Thymus (tissue), 11 donors: ENCODE measurements at regions not wholly inside any gene's neighbourhood (a gene's known extent, or its start where the extent isn't known, plus 50 kb on each side); places are given as distances from the start of the nearest gene placed in this dataset.

ENCODE experiments used
- DNase-seq, 9 donors: peaks; one replicate each; pipeline ENCODE4 v3.0.0-alpha.2; 2013; ENCODE audit warnings: low spot score in 9 of 9, low read depth in 6 of 9, missing footprints in 1 of 9
- H3K27ac ChIP-seq, 2 donors: one replicate each; pipeline ENCODE4 v1.5.1; 2013; ENCODE audit warnings: control low read depth in 1 of 2, low read depth in 1 of 2, low read length in 1 of 2, mild to moderate bottlenecking in 1 of 2, moderate library complexity in 1 of 2
- H3K27me3 ChIP-seq, 2 donors: one replicate each; pipeline ENCODE4 v1.5.1; 2013; ENCODE audit warnings: low read length in 1 of 2; ENCODE audit not compliant: control insufficient read depth in 2 of 2, insufficient read depth in 1 of 2
- H3K36me3 ChIP-seq, 2 donors: one replicate each; pipeline ENCODE4 v1.5.1; 2013; ENCODE audit warnings: low read length in 1 of 2, mild to moderate bottlenecking in 1 of 2, moderate library complexity in 1 of 2; ENCODE audit not compliant: control insufficient read depth in 2 of 2, insufficient read depth in 2 of 2
- H3K4me1 ChIP-seq, 2 donors: one replicate each; pipeline ENCODE4 v1.5.1; 2013; ENCODE audit warnings: low read length in 2 of 2; ENCODE audit not compliant: control insufficient read depth in 2 of 2, insufficient read depth in 2 of 2
- H3K4me3 ChIP-seq, 2 donors: one replicate each; pipeline ENCODE4 v1.5.1; 2013; ENCODE audit warnings: low read length in 2 of 2, control low read depth in 1 of 2, mild to moderate bottlenecking in 1 of 2
- H3K9me3 ChIP-seq, 2 donors: one replicate each; pipeline ENCODE4 v1.5.1; 2013; ENCODE audit warnings: low read length in 1 of 2, mild to moderate bottlenecking in 1 of 2; ENCODE audit not compliant: control insufficient read depth in 2 of 2, insufficient read depth in 1 of 2
- WGBS: extraction: QIAGEN DNeasy Blood & Tissue Kit; methylation state at CpG from one replicate; pipeline ENCODE4 v1.1.7; 2013; 5-methylcytosine and 5-hydroxymethylcytosine counted together
- donor health status: healthy.

- H3K9me3 ChIP-seq: no peaks in the 10 kb centered on the region
- no peak overlapping the region for H3K4me3 ChIP-seq
- H3K36me3 ChIP-seq: no peaks in the 10 kb centered on the region
- H3K27ac ChIP-seq: no peak overlapping the region
- no peaks in the 10 kb centered on the region for H3K27me3 ChIP-seq
- DNase-seq: no peak
- H3K4me1 ChIP-seq: no peaks in the 10 kb centered on the region
- 90% methylated on average over 5 of the region's 5 CpGs for WGBS
Measured at GRCh38 chr17:51398128-51398525, 137.8 kb downstream of the UTP18 start.

GRCh38 chr17:51398687-51399086 is 138.3 kb downstream of the UTP18 start:
- no peak overlapping the region for H3K27ac ChIP-seq
- H3K27me3 ChIP-seq: no peaks in the 10 kb centered on the region
- WGBS: 74% methylated on average over 4 of the region's 4 CpGs
- DNase-seq: peak in 1 of 9 donors; percentile 3
- H3K4me1 ChIP-seq: no peaks in the 10 kb centered on the region
- no peaks in the 10 kb centered on the region for H3K36me3 ChIP-seq
- no peaks in the 10 kb centered on the region for H3K9me3 ChIP-seq
- no peak overlapping the region for H3K4me3 ChIP-seq

GRCh38 chr17:51401279-51401678 is 140.9 kb downstream of the UTP18 start:
- no peaks in the 10 kb centered on the region for H3K9me3 ChIP-seq
- DNase-seq: no peak
- H3K27ac ChIP-seq: no peak overlapping the region
- H3K36me3 ChIP-seq: no peaks in the 10 kb centered on the region
- H3K4me3 ChIP-seq: no peak overlapping the region
- WGBS: 42% methylated on average over 5 of the region's 5 CpGs
- H3K4me1 ChIP-seq: no peaks in the 10 kb centered on the region
- no peaks in the 10 kb centered on the region for H3K27me3 ChIP-seq

GRCh38 chr17:51402899-51403298 is 142.6 kb downstream of the UTP18 start:
- Histone ChIP-seq H3K27me3 (no peaks in the 10 kb centered on the region), H3K36me3 (no peaks in the 10 kb centered on the region), H3K27ac (no peak overlapping the region), H3K9me3 (no peaks in the 10 kb centered on the region), H3K4me3 (no peak overlapping the region), H3K4me1 (no peaks in the 10 kb centered on the region)
- DNase-seq: no peak
- 95% methylated on average over 1 of the region's 1 CpG for WGBS

- 93% methylated on average over 5 of the region's 5 CpGs for WGBS
- H3K36me3 ChIP-seq: no peaks in the 10 kb centered on the region
- H3K4me3 ChIP-seq: no peak overlapping the region
- H3K4me1 ChIP-seq: no peaks in the 10 kb centered on the region
- no peaks in the 10 kb centered on the region for H3K27me3 ChIP-seq
- no peak for DNase-seq
- H3K27ac ChIP-seq: no peak overlapping the region
- H3K9me3 ChIP-seq: no peaks in the 10 kb centered on the region
Measured at GRCh38 chr17:51407576-51407975, 147.2 kb downstream of the UTP18 start.

GRCh38 chr17:51419476-51419875 is 159.1 kb downstream of the UTP18 start:
- Histone ChIP-seq H3K27ac (no peak overlapping the region), H3K9me3 (no peaks in the 10 kb centered on the region), H3K36me3 (no peaks in the 10 kb centered on the region), H3K27me3 (no peaks in the 10 kb centered on the region), H3K4me1 (peaks cover 0 to 6% of the 10 kb centered on the region in 2 donors), H3K4me3 (no peak overlapping the region)
- 35% methylated on average over 2 of the region's 2 CpGs for WGBS
- DNase-seq: no peak

GRCh38 chr17:51421525-51421924 is 161.2 kb downstream of the UTP18 start:
- WGBS: 81% methylated on average over 3 of the region's 3 CpGs

GRCh38 chr17:51422634-51423033 is 162.3 kb downstream of the UTP18 start:
- Histone ChIP-seq H3K36me3 (no peaks in the 10 kb centered on the region), H3K4me1 (peaks cover 1 to 13% of the 10 kb centered on the region in 2 donors), H3K27me3 (no peaks in the 10 kb centered on the region), H3K9me3 (no peaks in the 10 kb centered on the region), H3K27ac (no peak overlapping the region), H3K4me3 (no peak overlapping the region)
- no peak for DNase-seq
- WGBS: 92% methylated on average over 3 of the region's 3 CpGs

More at GRCh38 chr17:51421525-51421924, 161.2 kb downstream of the UTP18 start:
- no peaks in the 10 kb centered on the region for H3K9me3 ChIP-seq
- H3K27me3 ChIP-seq: no peaks in the 10 kb centered on the region
- H3K4me1 ChIP-seq: peaks cover 0 to 6% of the 10 kb centered on the region in 2 donors
- no peaks in the 10 kb centered on the region for H3K36me3 ChIP-seq
- no peak for DNase-seq
- H3K4me3 ChIP-seq: no peak overlapping the region
- no peak overlapping the region for H3K27ac ChIP-seq

GRCh38 chr17:51423421-51424160 is 163.2 kb downstream of the UTP18 start:
- WGBS: 92% methylated on average over 3 of the region's 3 CpGs
- H3K4me3 ChIP-seq: no peak overlapping the region
- H3K4me1 ChIP-seq: peaks cover 3 to 16% of the 10 kb centered on the region in 2 donors
- no peak overlapping the region for H3K27ac ChIP-seq
- DNase-seq: no peak
- H3K36me3 ChIP-seq: no peaks in the 10 kb centered on the region
- no peaks in the 10 kb centered on the region for H3K9me3 ChIP-seq
- no peaks in the 10 kb centered on the region for H3K27me3 ChIP-seq
